PC-3 (cell line): ENCODE measurements at regions not wholly inside any gene's neighbourhood (a gene's known extent, or its start where the extent isn't known, plus 50 kb on each side); places are given as distances from the start of the nearest gene placed in this dataset.
A peak's percentile ranks its signal among the peaks of the same experiment; 100 is the strongest.

Source experiments
- ATAC-seq: fragments of 200-7000 bp; cut with Tn5 transposase; 2 replicates; pipeline ENCODE4 v1.9.1; 2020; ENCODE audit warnings: mild to moderate bottlenecking, moderate library complexity
- BruUV-seq: library from RNA; stranded (reverse); fragments of 400-500 nt; replicated peaks from 2 replicates; lab custom pipeline; 2021; lab: Mats Ljungman, UMichigan
- CTCF ChIA-PET: fragments of 300-600 bp; sonication (Branson Sonifier 250); formaldehyde crosslinking; loops from one replicate; lab custom pipeline; 2022; ENCODE audit warnings: antibody characterized with exemption; lab: Charles Lee
- POLR2A ChIA-PET: fragments of 300-600 bp; sonication (Branson Sonifier 250); formaldehyde crosslinking; loops from one replicate; lab custom pipeline; 2022; ENCODE audit warnings: antibody characterized with exemption; ENCODE audit not compliant: unreplicated experiment; lab: Charles Lee
- DNase-seq: peaks from one replicate; pipeline ENCODE4 v3.0.0-alpha.2; 2015
- H2AFZ ChIP-seq: fragments of 300-600 bp; sonication (generic); 2 replicates; pipeline ENCODE4 v1.6.0; 2016; ENCODE audit warnings: antibody characterized with exemption, low read length
- H3F3A ChIP-seq: fragments of 300-600 bp; sonication (generic); one replicate; pipeline ENCODE4 v1.6.0; 2017; ENCODE audit warnings: antibody characterized with exemption, low read length, control low read depth, mild to moderate bottlenecking; ENCODE audit not compliant: unreplicated experiment
- H3K27ac ChIP-seq: fragments of 300-600 bp; sonication (generic); 2 replicates; pipeline ENCODE4 v1.5.1; 2016; ENCODE audit warnings: mild to moderate bottlenecking, low read length
- H3K27me3 ChIP-seq: fragments of 300-600 bp; sonication (generic); 2 replicates; pipeline ENCODE4 v1.6.1; 2016; ENCODE audit warnings: low read length, mixed read lengths
- H3K36me3 ChIP-seq: fragments of 300-600 bp; sonication (generic); 2 replicates; pipeline ENCODE4 v1.6.1; 2016; ENCODE audit warnings: low read depth, mixed run types, low read length, mixed read lengths
- H3K4me1 ChIP-seq: fragments of 300-600 bp; sonication (generic); 2 replicates; pipeline ENCODE4 v1.5.1; 2016; ENCODE audit warnings: low read length; ENCODE audit not compliant: insufficient read depth
- H3K4me2 ChIP-seq: fragments of 300-600 bp; sonication (generic); 2 replicates; pipeline ENCODE4 v1.6.0; 2016; ENCODE audit warnings: low read length
- H3K4me3 ChIP-seq: fragments of 300-600 bp; sonication (generic); 2 replicates; pipeline ENCODE4 v1.5.1; 2016; ENCODE audit warnings: mild to moderate bottlenecking, low read length, mixed read lengths
- H3K79me2 ChIP-seq: fragments of 300-600 bp; sonication (generic); 2 replicates; pipeline ENCODE4 v1.6.1; 2017; ENCODE audit warnings: low read length, mixed read lengths
- H3K9ac ChIP-seq: fragments of 300-600 bp; sonication (generic); 2 replicates; pipeline ENCODE4 v1.6.0; 2016; ENCODE audit warnings: mild to moderate bottlenecking, low read length
- H3K9me2 ChIP-seq: fragments of 300-600 bp; sonication (generic); replicated peaks from 2 replicates; pipeline ENCODE4 v1.6.1; 2016; ENCODE audit warnings: mixed run types, low read length, mixed read lengths
- H3K9me3 ChIP-seq: fragments of 300-600 bp; sonication (generic); 2 replicates; pipeline ENCODE4 v1.6.1; 2016; ENCODE audit warnings: low read length, mixed read lengths
- H4K20me1 ChIP-seq: fragments of 300-600 bp; sonication (generic); 2 replicates; pipeline ENCODE4 v1.6.1; 2016; ENCODE audit warnings: low read length, mixed read lengths
- EZH2 ChIP-seq: fragments of 300-600 bp; sonication (generic); IDR thresholded peaks from one replicate; pipeline ENCODE4 v1.6.1; 2017; ENCODE audit warnings: antibody characterized with exemption, mild to moderate bottlenecking, low read length; ENCODE audit not compliant: unreplicated experiment
- EZH2phosphoT487 ChIP-seq: fragments of 300-600 bp; sonication (generic); IDR thresholded peaks from 2 replicates; pipeline ENCODE4 v1.6.1; 2018; ENCODE audit warnings: mild to moderate bottlenecking, antibody characterized with exemption, low read length, borderline replicate concordance
- intact Hi-C: fragments of 100-400 bp; cut with micrococcal nuclease; formaldehyde crosslinking; loops from 2 replicates; pipeline ENCODE4 v1.9.0; 2023
- TF ChIP-seq, protein P1 (sequence below): fragments of 300-600 bp; sonication (generic); conservative IDR thresholded peaks from 2 replicates; pipeline ENCODE4 v1.5.1; 2017; ENCODE audit warnings: antibody characterized with exemption, low read depth, mild to moderate bottlenecking, low read length

DNA sequence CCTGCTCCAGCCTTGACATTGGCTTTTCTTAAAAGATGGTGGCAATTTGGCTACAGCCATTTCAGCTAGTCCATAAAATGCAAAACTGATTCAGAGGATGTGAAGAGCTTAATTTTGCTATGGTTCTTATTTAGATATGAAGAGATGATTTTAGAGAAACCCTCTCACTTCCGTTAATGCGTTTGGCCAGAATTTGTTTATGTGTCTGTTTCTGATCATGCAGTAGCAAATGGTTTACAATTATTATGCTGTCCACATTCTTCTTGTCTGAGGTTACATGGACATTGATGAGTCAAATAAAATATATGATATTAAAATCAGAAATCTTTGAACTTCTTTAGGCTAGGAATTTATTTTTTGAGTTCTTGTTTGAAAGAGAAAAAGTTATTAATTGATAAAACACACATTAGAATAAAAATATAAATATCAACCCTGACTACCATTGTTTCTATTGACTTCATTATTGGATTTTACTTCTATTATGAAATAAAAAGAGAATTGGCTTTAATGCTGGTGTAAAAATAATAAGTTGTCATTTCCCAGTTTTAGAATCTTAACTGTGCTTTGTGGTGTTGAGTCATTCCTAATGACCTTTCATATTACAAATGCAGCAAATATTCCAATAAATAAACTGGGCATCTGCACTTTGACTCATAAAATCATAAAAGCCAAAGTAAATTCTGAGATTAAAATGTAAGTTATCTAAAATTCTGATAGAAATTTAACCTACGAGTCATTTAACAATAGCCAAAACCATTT, 1286.0 kb upstream of the GJE1 start:
- Histone ChIP-seq H3K9ac (no peak overlapping the region), H3K36me3 (no peaks in the 10 kb centered on the region), H3K79me2 (no peaks in the 10 kb centered on the region), H3K4me3 (peak overlapping the region; percentile 29; the same call in 1 of the 2 replicates), H2AFZ (no peak overlapping the region), H3K4me2 (peak overlapping the region; percentile 57), H3K27ac (peak overlapping the region; percentile 62), H3F3A (peaks cover 14% of the 10 kb centered on the region), H3K9me3 (no peaks in the 10 kb centered on the region), H3K4me1 (peaks cover 33% of the 10 kb centered on the region), H3K9me2 (no peaks in the 10 kb centered on the region), H4K20me1 (no peaks in the 10 kb centered on the region), H3K27me3 (no peaks in the 10 kb centered on the region)
- CTCF ChIA-PET: no interaction called here
- DNase-seq (peak; percentile 78), ATAC-seq (peak; percentile 65)
- intact Hi-C loops: loop anchor here (1.0 to 10.0 kb wide), 2 partner anchors 75 to 1472 kb away; partner anchors contain the start of gene CITED2
- BruUV-seq: no TSS peak
- TF ChIP-seq, protein P1, sequence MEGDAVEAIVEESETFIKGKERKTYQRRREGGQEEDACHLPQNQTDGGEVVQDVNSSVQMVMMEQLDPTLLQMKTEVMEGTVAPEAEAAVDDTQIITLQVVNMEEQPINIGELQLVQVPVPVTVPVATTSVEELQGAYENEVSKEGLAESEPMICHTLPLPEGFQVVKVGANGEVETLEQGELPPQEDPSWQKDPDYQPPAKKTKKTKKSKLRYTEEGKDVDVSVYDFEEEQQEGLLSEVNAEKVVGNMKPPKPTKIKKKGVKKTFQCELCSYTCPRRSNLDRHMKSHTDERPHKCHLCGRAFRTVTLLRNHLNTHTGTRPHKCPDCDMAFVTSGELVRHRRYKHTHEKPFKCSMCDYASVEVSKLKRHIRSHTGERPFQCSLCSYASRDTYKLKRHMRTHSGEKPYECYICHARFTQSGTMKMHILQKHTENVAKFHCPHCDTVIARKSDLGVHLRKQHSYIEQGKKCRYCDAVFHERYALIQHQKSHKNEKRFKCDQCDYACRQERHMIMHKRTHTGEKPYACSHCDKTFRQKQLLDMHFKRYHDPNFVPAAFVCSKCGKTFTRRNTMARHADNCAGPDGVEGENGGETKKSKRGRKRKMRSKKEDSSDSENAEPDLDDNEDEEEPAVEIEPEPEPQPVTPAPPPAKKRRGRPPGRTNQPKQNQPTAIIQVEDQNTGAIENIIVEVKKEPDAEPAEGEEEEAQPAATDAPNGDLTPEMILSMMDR: no peak
- TF ChIP-seq EZH2phosphoT487: no peak
- TF ChIP-seq EZH2: no peak
- POLR2A ChIA-PET: interaction anchor here (0.6 kb wide), 1 partner anchor 581 kb away, joined by 3 read pairs; no protein-coding TSS in a partner anchor

DNA sequence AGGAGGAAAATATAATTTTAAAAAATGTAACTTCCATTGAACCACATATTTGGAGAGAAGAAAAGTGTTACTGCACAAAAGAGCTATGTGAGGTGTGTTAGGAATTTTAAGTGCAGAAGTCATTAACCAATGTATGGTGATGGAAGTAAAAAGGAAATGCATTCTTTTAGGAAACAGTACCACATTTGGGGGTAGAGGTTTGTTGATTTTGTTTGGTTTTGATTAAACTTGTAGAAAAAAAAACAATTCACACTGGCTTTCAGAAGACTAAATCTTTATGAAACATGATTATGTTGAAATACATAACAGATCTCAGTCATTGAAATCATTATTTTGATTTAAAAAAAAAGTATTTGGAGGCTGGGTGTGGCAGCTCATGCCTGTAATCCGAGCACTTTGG, 1287.0 kb upstream of the GJE1 start:
- H3K9me2 ChIP-seq: no peaks in the 10 kb centered on the region
- BruUV-seq: no TSS peak
- H3K4me2 ChIP-seq: peak overlapping the region; percentile 57; the same call in 1 of the 2 replicates
- H3K4me1 ChIP-seq: peaks cover 33% of the 10 kb centered on the region
- H2AFZ ChIP-seq: no peak overlapping the region
- ATAC-seq: no peak
- H3K36me3 ChIP-seq: no peaks in the 10 kb centered on the region
- TF ChIP-seq EZH2 (no peak), EZH2phosphoT487 (no peak)
- TF ChIP-seq, protein P1: no peak
- no peaks in the 10 kb centered on the region for H3K9me3 ChIP-seq
- DNase-seq: no peak
- no peaks in the 10 kb centered on the region for H3K79me2 ChIP-seq
- H3F3A ChIP-seq: peaks cover 14% of the 10 kb centered on the region
- H3K4me3 ChIP-seq: no peak overlapping the region
- CTCF ChIA-PET: no interaction called here
- no peak overlapping the region for H3K9ac ChIP-seq
- no peaks in the 10 kb centered on the region for H4K20me1 ChIP-seq
- POLR2A ChIA-PET: no interaction called here
- no peaks in the 10 kb centered on the region for H3K27me3 ChIP-seq
- intact Hi-C loops: loop anchor here (10.0 kb wide), 1 partner anchor 1471 kb away; the partner anchor contains the start of gene CITED2
- H3K27ac ChIP-seq: 0 out of 2 replicates have a peak overlapping the region, but pooled peaks have one; percentile 62

DNA sequence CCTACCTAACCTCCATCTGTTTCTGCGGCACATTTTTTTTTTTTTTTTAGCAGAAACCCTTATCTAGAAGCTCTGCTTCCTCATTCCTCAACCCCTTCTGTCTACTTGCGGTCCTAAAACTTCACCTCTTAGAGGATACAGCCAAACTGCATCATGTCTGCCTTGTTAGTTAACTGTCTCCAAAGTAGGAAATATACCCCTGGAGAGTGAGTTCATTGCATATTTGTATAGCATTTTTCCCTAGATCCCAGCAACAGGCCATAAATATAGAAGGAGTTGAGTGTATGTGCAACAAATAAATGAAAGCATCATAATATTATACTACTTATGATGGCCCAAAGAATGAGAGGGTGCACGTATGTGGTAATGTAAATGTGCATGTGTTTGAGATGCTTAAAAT, 1288.6 kb upstream of the GJE1 start:
- BruUV-seq: no TSS peak
- CTCF ChIA-PET: no interaction called here

More for the DNA sequence above, 1288.6 kb upstream of the GJE1 start:
- no peak overlapping the region for H3K27ac ChIP-seq
- H4K20me1 ChIP-seq: no peaks in the 10 kb centered on the region
- H3K9me3 ChIP-seq: no peaks in the 10 kb centered on the region
- POLR2A ChIA-PET: no interaction called here
- no peaks in the 10 kb centered on the region for H3K27me3 ChIP-seq
- DNase-seq (no peak), ATAC-seq (no peak)
- intact Hi-C loops: loop anchor here (10.0 kb wide), 1 partner anchor 1469 kb away; the partner anchor contains the start of gene CITED2
- no peak overlapping the region for H2AFZ ChIP-seq
- TF ChIP-seq, protein P1: no peak
- TF ChIP-seq EZH2 (no peak), EZH2phosphoT487 (no peak)
- peaks cover 29% of the 10 kb centered on the region for H3K4me1 ChIP-seq
- H3K4me3 ChIP-seq: no peak overlapping the region
- no peaks in the 10 kb centered on the region for H3K36me3 ChIP-seq
- no peaks in the 10 kb centered on the region for H3K79me2 ChIP-seq
- H3K9me2 ChIP-seq: no peaks in the 10 kb centered on the region
- no peak overlapping the region for H3K9ac ChIP-seq
- H3F3A ChIP-seq: peaks cover 14% of the 10 kb centered on the region
- no peak overlapping the region for H3K4me2 ChIP-seq
